Gastroesophageal sphincter (tissue), 3 donors: ENCODE measurements at regions not wholly inside any gene's neighbourhood (a gene's known extent, or its start where the extent isn't known, plus 50 kb on each side); places are given as distances from the start of the nearest gene placed in this dataset.

Experiments
- EP300 ChIP-seq: sonication (generic); formaldehyde crosslinking; IDR thresholded peaks from one replicate; pipeline ENCODE4 v1.6.1; 2017; ENCODE audit warnings: antibody characterized with exemption, mild to moderate bottlenecking
- POLR2A ChIP-seq, 2 donors: fragments of 450-650 bp; IDR thresholded peaks; one replicate each; pipeline ENCODE4 v1.6.1; 2017; ENCODE audit warnings: antibody characterized with exemption in 2 of 2, mild to moderate bottlenecking in 2 of 2, moderate library complexity in 1 of 2
- POLR2AphosphoS5 ChIP-seq: sonication (generic); formaldehyde crosslinking; IDR thresholded peaks from one replicate; pipeline ENCODE4 v1.6.1; 2017; ENCODE audit warnings: antibody characterized with exemption
- TF ChIP-seq, protein P1 (sequence below), 4 experiments: fragments of 200-600 bp in 2 of 4; fragments of 450-650 bp in 2 of 4; sonication (generic) in 1 of 4; IDR thresholded peaks; one replicate each; pipeline ENCODE4 v1.5.1; 2017 to 2019; ENCODE audit warnings: antibody characterized with exemption in 4 of 4, mild to moderate bottlenecking in 2 of 4, moderate library complexity in 2 of 4

DNA sequence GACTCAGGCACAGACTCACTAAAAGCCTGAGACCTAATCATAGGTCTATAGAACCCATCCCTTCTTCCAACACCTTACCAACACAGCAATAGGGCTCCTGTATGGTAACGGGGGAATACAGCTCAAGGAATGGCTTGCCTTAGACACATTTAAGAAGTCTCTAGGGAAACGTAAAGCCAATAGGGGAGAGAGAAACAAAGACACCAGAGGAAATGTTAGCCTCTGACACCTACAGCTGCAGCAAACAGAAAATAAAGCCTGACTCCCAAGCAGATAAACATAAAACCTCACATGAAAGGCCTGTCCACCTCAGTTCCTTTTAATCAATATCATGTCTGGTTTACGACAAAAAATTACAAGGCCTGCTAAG lies 51.1 kb upstream of the NCOA1 start:
- TF ChIP-seq, protein P1, sequence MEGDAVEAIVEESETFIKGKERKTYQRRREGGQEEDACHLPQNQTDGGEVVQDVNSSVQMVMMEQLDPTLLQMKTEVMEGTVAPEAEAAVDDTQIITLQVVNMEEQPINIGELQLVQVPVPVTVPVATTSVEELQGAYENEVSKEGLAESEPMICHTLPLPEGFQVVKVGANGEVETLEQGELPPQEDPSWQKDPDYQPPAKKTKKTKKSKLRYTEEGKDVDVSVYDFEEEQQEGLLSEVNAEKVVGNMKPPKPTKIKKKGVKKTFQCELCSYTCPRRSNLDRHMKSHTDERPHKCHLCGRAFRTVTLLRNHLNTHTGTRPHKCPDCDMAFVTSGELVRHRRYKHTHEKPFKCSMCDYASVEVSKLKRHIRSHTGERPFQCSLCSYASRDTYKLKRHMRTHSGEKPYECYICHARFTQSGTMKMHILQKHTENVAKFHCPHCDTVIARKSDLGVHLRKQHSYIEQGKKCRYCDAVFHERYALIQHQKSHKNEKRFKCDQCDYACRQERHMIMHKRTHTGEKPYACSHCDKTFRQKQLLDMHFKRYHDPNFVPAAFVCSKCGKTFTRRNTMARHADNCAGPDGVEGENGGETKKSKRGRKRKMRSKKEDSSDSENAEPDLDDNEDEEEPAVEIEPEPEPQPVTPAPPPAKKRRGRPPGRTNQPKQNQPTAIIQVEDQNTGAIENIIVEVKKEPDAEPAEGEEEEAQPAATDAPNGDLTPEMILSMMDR (IDR thresholded peaks at IDR 0.05) = no peak
- TF ChIP-seq POLR2AphosphoS5 (no peak), POLR2A (IDR thresholded peaks at IDR 0.05) (no peak), EP300 (no peak)
